Choroid plexus epithelial cell (primary cell): ENCODE measurements at regions not wholly inside any gene's neighbourhood (a gene's known extent, or its start where the extent isn't known, plus 50 kb on each side); places are given as distances from the start of the nearest gene placed in this dataset.
A peak's percentile ranks its signal among the peaks of the same experiment; 100 is the strongest.

Experiments
- DNase-seq: peaks from one replicate; pipeline ENCODE4 v3.0.0-alpha.2; 2010; ENCODE audit warnings: low read depth
- H3K4me3 ChIP-seq: 2 replicates; pipeline ENCODE4 v1.5.1; 2011; ENCODE audit warnings: low read depth, mild to moderate bottlenecking, control low read depth, low read length, moderate library complexity
- CTCF ChIP-seq: conservative IDR thresholded peaks from 2 replicates; pipeline ENCODE4 v1.5.1; 2011; ENCODE audit warnings: low read depth, mild to moderate bottlenecking, control low read depth, inconsistent platforms, low read length, moderate library complexity

- H3K4me3 ChIP-seq, result no peak overlapping the region
- DNase-seq, result no peak
- TF ChIP-seq CTCF, result no peak
Measured at GRCh38 chr16:85424260-85425073, 188.7 kb upstream of the GSE1 start.

GRCh38 chr16:85425074-85425662 is 188.0 kb upstream of the GSE1 start:
- no peak overlapping the region for H3K4me3 ChIP-seq
- no peak for TF ChIP-seq CTCF
- DNase-seq, result no peak

- no peak overlapping the region for H3K4me3 ChIP-seq
- no peak for TF ChIP-seq CTCF
- no peak for DNase-seq
Measured at GRCh38 chr16:85426806-85427205, 186.3 kb upstream of the GSE1 start.

- peak; percentile 61 for TF ChIP-seq CTCF
- peak; percentile 38 for DNase-seq
- no peak overlapping the region for H3K4me3 ChIP-seq
Measured at GRCh38 chr16:85428168-85428898, 184.8 kb upstream of the GSE1 start.

- DNase-seq, result no peak
- H3K4me3 ChIP-seq, result no peak overlapping the region
- TF ChIP-seq CTCF, result no peak
Measured at GRCh38 chr16:85428899-85429775, 184.0 kb upstream of the GSE1 start.

GRCh38 chr16:85429776-85430522 is 183.2 kb upstream of the GSE1 start:
- H3K4me3 ChIP-seq, result no peak overlapping the region
- no peak for TF ChIP-seq CTCF
- no peak for DNase-seq
